ENCODE measurements at regions not wholly inside any gene's neighbourhood (a gene's known extent, or its start where the extent isn't known, plus 50 kb on each side); places are given as distances from the start of the nearest gene placed in this dataset.

GRCh38 chr5:165173651-165174050 lies 1668.2 kb downstream of the MAT2B start:
- TF ChIP-seq POLR2A (IDR thresholded peaks at IDR 0.05), result no peak
- no peak for TF ChIP-seq CTCF (IDR thresholded peaks at IDR 0.05)
